DND-41 (cell line): ENCODE measurements at regions not wholly inside any gene's neighbourhood (a gene's known extent, or its start where the extent isn't known, plus 50 kb on each side); places are given as distances from the start of the nearest gene placed in this dataset.
"Not testable (repeated sequence)": the region's sequence is repeated elsewhere in the genome, so short reads cannot be mapped to it uniquely, and the experiment has no call there.

Source experiments
- ATAC-seq: fragments of 200-7000 bp; cut with Tn5 transposase; 3 replicates; pipeline ENCODE4 v1.9.1; 2021; ENCODE audit warnings: low read depth; ENCODE audit not compliant: insufficient read depth
- DNase-seq: peaks from one replicate; pipeline ENCODE4 v3.0.0-alpha.2; 2020
- H2AFZ ChIP-seq: 2 replicates; pipeline ENCODE4 v1.6.0; 2012; ENCODE audit warnings: low read depth, low read length
- H3K27ac ChIP-seq: 2 replicates; pipeline ENCODE4 v1.5.1; 2012; ENCODE audit warnings: low read length, inconsistent platforms
- H3K27me3 ChIP-seq: fragments of 200-600 bp; sonication (generic); 2 replicates; pipeline ENCODE4 v1.6.0; 2012; ENCODE audit warnings: low read length, mild to moderate bottlenecking, inconsistent platforms; ENCODE audit not compliant: insufficient read depth, poor library complexity
- H3K36me3 ChIP-seq: 2 replicates; pipeline ENCODE4 v1.5.1; 2012; ENCODE audit warnings: low read length, inconsistent platforms; ENCODE audit not compliant: insufficient read depth
- H3K4me1 ChIP-seq: 2 replicates; pipeline ENCODE4 v1.5.1; 2012; ENCODE audit warnings: mild to moderate bottlenecking, low read length; ENCODE audit not compliant: insufficient read depth
- H3K4me2 ChIP-seq: 2 replicates; pipeline ENCODE4 v1.6.0; 2012; ENCODE audit warnings: mild to moderate bottlenecking, moderate library complexity, low read length, inconsistent platforms; ENCODE audit not compliant: insufficient read depth
- H3K4me3 ChIP-seq, 2 experiments: fragments of 200-600 bp in 1 of 2; shearing (Covaris generic) in 1 of 2; 2 replicates each; pipeline ENCODE4 v1.5.1; 2012 to 2016; ENCODE audit warnings: inconsistent platforms in 2 of 2, low read length in 2 of 2, mild to moderate bottlenecking in 2 of 2, low read depth in 1 of 2, moderate library complexity in 1 of 2
- H3K79me2 ChIP-seq: 2 replicates; pipeline ENCODE4 v1.6.0; 2012; ENCODE audit warnings: low read length, inconsistent platforms; ENCODE audit not compliant: insufficient read depth
- H3K9ac ChIP-seq: 2 replicates; pipeline ENCODE4 v1.6.0; 2012; ENCODE audit warnings: low read depth, mild to moderate bottlenecking, inconsistent platforms, low read length, moderate library complexity
- H3K9me3 ChIP-seq: 2 replicates; pipeline ENCODE4 v1.5.1; 2012; ENCODE audit warnings: low read length, moderate library complexity, mild to moderate bottlenecking, inconsistent platforms; ENCODE audit not compliant: insufficient read depth, severe bottlenecking
- H4K20me1 ChIP-seq: 2 replicates; pipeline ENCODE4 v1.6.0; 2012; ENCODE audit warnings: low read length; ENCODE audit not compliant: insufficient read depth
- CTCF ChIP-seq: IDR thresholded peaks from 2 replicates; pipeline ENCODE4 v1.5.1; 2012; ENCODE audit warnings: borderline replicate concordance, low read length, moderate library complexity, mild to moderate bottlenecking; ENCODE audit not compliant: poor library complexity, severe bottlenecking; ENCODE audit errors: extremely low read depth
- EZH2 ChIP-seq: IDR thresholded peaks from 3 replicates; pipeline ENCODE4 v1.6.1; 2012; ENCODE audit warnings: borderline replicate concordance, low read depth, mild to moderate bottlenecking, moderate library complexity, low read length, inconsistent platforms; ENCODE audit not compliant: severe bottlenecking

GRCh38 chr1:221527886-221528624 lies 213.8 kb downstream of the DUSP10 start:
- H3K36me3 ChIP-seq: no peaks in the 10 kb centered on the region
- no peaks in the 10 kb centered on the region for H3K79me2 ChIP-seq
- ATAC-seq: no peak
- no peaks in the 10 kb centered on the region for H4K20me1 ChIP-seq
- no peaks in the 10 kb centered on the region for H3K27me3 ChIP-seq
- H3K4me1 ChIP-seq: no peaks in the 10 kb centered on the region
- no peaks in the 10 kb centered on the region for H3K9me3 ChIP-seq
- DNase-seq: no peak
- no peak for TF ChIP-seq EZH2
- TF ChIP-seq CTCF: no peak
- no peak overlapping the region for H3K9ac ChIP-seq
- H3K4me3 ChIP-seq: no peak overlapping the region
- H3K4me2 ChIP-seq: no peak overlapping the region
- no peak overlapping the region for H2AFZ ChIP-seq
- H3K27ac ChIP-seq: no peak overlapping the region

GRCh38 chr1:221530159-221530558 lies 211.7 kb downstream of the DUSP10 start:
- H3K4me3 ChIP-seq: not testable (repeated sequence)

GRCh38 chr1:221530791-221531190 lies 211.1 kb downstream of the DUSP10 start:
- Histone ChIP-seq H3K4me2 (no peak overlapping the region), H3K27ac (no peak overlapping the region), H3K27me3 (no peaks in the 10 kb centered on the region), H3K9ac (no peak overlapping the region), H2AFZ (no peak overlapping the region), H4K20me1 (no peaks in the 10 kb centered on the region), H3K9me3 (no peaks in the 10 kb centered on the region), H3K79me2 (no peaks in the 10 kb centered on the region), H3K4me1 (no peaks in the 10 kb centered on the region), H3K4me3 (no peak overlapping the region), H3K36me3 (no peaks in the 10 kb centered on the region)
- ATAC-seq (no peak), DNase-seq (no peak)
- TF ChIP-seq CTCF: no peak
- no peak for TF ChIP-seq EZH2

More at GRCh38 chr1:221530159-221530558, 211.7 kb downstream of the DUSP10 start:
- H2AFZ ChIP-seq, H3K9ac ChIP-seq, H3K9me3 ChIP-seq, H3K27me3 ChIP-seq, H3K4me2 ChIP-seq, ATAC-seq, H3K79me2 ChIP-seq, DNase-seq, H3K36me3 ChIP-seq, H3K27ac ChIP-seq, H4K20me1 ChIP-seq, H3K4me1 ChIP-seq: not testable (repeated sequence)

GRCh38 chr1:221532071-221532773 lies 209.7 kb downstream of the DUSP10 start:
- no peaks in the 10 kb centered on the region for H3K79me2 ChIP-seq
- H3K4me2 ChIP-seq: no peak overlapping the region
- H3K9me3 ChIP-seq: no peaks in the 10 kb centered on the region
- no peak overlapping the region for H3K27ac ChIP-seq
- no peaks in the 10 kb centered on the region for H3K4me1 ChIP-seq
- no peaks in the 10 kb centered on the region for H3K27me3 ChIP-seq
- TF ChIP-seq EZH2 (no peak), CTCF (no peak)
- no peaks in the 10 kb centered on the region for H3K36me3 ChIP-seq
- no peak overlapping the region for H3K4me3 ChIP-seq
- H3K9ac ChIP-seq: no peak overlapping the region
- no peak for ATAC-seq
- no peak for DNase-seq
- no peaks in the 10 kb centered on the region for H4K20me1 ChIP-seq
- H2AFZ ChIP-seq: no peak overlapping the region
